NCI-H2171 treated with DMSO at 0.1 percent for 48 hours (cell line): ENCODE measurements at regions not wholly inside any gene's neighbourhood (a gene's known extent, or its start where the extent isn't known, plus 50 kb on each side); places are given as distances from the start of the nearest gene placed in this dataset.
"Not testable (repeated sequence)": the region's sequence is repeated elsewhere in the genome, so short reads cannot be mapped to it uniquely, and the experiment has no call there.

Source experiments
- DNase-seq: peaks from one replicate; lab custom pipeline; 2025; lab: John Stamatoyannopoulos, UW

DNA sequence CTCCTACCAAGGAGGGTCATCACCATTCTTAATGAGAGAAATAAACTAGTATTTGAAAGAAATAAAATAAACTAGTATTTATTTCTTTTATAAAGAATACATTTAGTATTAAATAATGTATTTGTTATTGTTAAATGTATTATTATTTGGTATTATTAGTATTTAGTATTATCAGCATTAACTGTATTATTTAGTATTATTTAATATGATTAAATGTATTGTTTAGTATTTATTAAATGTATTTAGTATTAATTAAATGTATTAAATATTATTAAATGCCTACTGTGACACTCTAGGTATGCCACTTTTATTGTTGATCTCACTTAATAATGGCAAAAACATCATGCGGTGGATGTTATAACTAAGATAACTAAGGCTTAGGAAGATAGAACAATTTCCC, 353.6 kb upstream of the MAP2 start:
- DNase-seq: no peak

DNA sequence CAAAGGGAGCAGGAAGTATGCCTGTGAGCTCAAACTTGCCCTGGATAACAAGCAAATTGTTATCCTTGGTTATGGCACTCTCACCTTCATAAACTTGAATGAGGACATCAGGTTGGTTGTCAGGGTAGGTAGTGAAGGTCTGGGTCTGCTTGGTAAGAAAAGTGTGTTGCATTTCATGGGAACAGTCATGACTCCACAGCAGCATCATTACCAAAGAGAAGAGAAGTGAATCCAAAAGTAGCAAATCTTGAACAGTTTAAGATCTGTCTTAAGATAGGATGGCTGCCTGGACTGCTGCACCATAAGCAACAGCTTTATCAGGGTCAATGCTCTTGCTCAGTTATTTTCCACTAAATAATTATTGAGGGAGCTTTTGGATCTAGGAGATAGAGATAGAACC, 350.7 kb upstream of the MAP2 start:
- DNase-seq: no peak

DNA sequence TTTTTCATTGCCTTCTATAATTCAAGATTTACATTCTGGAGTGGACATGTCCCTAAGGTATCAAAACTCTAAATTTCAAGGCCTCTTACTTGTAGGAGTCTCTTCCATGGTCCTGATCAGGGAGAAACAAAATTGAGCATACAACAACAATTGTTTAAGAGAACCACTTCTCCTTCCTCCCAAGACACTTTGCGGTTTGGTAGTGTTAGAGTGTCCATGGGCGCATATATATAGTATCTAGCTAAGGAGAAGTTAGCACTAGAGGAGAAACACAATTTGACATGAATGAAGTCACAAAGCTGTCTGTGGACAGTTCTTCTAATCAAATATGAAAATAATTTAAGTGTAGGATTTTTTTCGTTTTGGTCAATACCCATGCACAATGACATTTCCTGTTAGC, 349.1 kb upstream of the MAP2 start:
- DNase-seq: no peak

DNA sequence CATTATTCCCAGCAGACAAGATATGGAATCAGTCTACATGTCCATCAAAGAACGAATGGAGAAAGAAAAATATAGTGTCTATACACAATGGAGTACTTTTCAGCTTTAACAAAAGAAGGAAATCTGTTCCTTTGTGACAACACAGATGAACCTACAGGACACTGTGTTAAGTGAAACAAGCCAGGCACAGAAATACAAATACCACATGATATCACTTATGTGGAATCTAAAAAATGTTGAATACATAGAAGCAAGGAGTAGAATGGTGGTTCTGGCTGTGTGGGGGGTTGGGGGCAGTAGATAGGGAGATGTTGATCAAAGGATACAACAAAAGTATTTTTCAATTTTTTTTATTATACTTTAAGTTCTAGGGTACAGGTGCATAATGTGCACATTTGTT, 347.7 kb upstream of the MAP2 start:
- no peak for DNase-seq

DNA sequence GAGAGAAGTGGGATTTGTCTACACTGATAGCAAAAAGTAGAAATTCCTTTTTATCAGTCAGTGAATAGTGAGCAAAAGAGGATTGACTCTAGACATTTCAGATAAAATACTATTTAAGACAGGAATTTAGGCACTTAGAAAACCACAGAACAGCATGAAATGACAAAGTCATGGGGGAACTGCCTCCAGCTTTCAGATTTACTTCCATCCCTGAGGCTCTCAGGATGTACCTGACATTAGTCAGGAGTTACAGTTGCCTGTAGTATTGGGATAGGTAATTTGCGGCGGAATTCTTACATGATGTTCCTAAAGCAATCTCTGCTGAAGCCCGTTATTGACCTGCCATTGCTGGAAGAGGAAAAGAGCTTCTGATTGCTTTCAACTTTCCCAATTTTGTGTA, 337.1 kb upstream of the MAP2 start:
- no peak for DNase-seq

DNA sequence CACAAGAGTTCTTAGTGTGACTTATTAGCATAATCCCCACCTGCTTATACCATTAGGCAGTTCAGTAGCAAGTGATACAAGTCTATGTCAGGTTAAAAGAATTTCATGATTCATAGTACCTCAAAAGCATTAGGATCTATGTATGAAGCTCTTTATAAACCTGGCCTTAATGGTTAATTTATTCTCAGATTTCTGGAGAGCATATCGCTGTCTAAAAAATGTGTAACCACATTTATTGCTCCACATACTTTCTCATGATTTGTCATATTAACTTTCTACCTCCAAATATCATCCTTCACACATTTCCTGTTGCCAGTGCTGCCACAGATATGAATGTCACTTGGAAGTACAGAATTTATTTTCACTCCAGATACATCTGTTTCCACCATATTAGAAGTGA, 332.8 kb upstream of the MAP2 start:
- peak; percentile 7 for DNase-seq

DNA sequence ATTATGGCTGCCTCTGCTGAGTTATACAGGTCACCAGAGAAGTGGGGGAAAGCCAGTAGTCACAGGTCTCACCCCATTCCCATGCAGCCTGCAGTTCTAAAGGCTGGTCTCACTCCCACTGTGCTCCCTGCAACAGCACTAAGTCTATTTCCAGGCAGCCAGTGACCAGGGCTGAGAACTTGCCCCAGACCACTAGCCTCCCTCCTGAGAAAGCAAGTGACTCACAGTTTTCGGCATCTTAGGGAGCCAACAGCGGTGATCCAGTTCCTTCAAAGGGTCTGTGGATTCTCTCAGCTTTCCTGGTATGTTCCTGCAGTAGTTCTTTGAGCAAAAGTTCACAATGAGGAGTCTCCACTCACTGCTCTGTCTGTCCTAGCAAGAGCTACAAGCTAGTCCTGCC, 329.6 kb upstream of the MAP2 start:
- no peak for DNase-seq

DNA sequence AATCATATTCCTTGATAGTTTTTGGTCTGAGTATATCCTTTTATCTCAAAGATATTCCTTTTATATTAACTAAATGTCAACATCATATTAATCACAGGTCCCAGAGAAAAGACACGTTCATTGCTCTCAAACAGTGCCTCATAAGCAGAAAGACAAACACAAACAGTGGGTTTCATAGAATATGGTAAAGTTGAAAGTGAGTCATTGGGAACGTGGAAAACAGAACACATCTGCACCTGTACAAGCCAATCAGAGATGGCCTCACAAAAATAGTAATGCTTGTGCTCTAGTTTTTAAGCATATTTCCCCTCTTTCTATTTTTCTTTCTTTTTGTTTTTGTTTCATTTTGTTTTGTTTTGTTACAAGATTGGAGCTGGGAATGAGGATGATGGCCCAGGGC, 328.4 kb upstream of the MAP2 start:
- no peak for DNase-seq

DNA sequence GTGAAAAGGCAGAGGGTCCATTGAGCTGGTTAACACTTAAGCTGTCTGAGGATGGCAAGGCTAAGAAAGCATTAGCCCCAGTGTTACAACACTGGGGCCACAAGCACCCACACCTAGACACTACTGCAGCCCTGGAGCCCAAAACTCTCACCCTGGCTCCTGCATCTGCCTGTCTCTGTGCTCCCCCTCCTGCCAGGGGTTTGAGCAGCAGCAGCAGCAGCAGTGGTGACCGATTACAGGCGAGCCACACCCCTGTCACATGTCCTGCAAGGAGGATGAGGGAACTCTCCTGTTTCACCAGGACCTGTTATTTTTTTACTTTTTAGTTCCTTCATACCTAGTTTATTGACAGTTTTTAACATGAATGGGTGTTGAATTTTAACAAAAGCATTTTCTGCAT, 326.7 kb upstream of the MAP2 start:
- DNase-seq: no peak

DNA sequence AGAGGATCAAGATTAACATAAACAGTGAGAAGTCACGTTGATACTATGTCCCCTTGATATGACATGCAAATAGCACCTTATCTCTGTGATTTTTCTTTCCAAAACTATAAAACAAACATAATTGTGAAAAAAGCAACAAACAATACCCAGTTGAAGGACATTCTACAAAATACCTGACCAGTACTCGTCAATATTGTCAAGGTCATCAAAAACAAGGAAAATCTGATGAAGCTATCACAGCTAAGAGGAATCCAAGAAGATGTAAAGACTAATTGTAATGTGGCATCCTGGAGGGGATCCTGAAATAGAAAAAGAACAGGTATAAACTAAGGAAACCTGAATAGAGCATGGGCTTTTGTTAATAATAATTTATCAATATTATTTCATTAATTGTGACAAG, 321.5 kb upstream of the MAP2 start:
- DNase-seq: no peak

DNA sequence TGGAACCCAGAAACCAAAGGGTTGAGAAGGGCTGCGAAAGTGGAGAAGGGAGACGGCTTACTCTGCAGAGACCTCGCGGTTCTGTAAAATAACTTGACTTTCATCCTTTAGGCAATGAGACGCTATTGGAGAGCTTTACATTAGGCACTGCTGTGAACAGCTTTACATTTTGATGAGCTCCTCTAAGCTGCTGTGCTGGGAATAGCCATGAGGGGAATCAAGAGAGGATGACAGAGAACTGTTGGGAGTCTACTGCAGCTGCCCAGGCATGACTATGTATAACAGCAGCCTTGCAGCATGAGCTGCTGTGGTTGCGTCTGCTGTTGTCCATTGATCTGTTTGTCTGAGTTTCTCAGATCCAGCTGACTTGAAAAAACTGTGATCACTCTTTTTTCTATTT, 310.8 kb upstream of the MAP2 start:
- peak; percentile 9 for DNase-seq

DNA sequence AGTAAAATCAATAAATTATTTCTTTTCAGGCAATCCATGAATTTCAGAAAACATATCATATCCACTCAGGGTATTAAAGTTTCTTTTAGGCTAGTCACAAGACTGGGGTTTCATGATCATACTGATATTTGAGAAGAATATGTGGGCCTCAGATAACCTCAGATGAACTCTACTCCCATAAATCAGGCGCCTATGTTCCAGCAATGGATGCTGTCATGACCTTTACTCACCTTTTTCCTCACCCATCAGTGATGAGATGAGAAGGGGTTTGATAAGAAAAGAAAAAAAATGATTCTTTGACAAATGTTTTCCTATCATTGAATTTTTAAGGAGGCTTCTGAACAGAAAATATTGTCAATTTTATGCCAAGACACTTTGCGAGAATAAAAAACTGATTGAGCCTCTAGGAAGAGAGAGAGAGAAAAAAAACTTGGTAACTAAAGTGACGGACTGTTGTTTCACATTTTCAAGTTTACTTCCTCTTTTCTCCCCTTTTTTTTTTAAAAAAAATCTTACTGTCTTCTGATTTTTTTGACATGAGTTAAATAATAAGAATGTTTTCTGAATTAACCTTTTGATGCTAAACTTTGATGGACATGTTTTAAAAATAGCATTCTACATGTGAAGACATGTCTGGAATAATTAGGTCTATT, 309.1 kb upstream of the MAP2 start:
- DNase-seq: peak; percentile 39

DNA sequence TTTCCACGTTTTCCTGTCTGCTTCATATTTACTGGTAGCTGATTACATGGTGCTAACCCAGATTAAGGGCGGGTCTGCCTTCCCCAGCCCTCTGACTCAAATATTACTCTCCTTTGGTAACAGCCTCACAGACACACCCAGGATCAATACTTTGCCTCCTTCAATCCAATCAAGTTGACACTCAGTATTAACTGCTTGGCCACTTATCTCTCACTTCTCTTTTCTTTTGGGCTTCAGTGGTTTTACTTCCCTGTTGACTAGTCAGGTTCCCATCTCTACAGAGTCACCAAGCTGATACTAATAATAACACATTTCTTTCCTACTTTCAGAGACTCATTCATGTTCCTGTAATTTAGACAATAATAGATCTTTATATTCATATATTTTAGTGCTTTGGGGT, 302.2 kb upstream of the MAP2 start:
- no peak for DNase-seq

DNA sequence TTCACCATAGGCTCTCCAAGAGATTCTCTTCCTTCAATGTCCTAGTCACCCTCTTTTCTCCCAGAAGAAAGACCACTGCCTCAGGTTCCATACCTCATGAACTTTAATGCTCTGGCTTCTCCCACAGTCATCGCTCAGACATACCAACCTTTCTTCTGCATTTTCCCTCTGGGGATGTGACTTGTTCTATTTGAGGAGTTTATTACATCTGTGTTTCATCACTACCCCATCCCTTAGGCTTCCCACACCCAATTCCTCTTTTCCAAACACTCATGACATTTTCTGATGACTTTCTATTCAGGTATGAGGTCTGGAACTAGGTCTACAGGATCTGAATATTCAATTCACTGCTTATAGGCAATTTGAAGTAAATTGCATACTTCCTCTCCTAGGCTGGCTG, 298.6 kb upstream of the MAP2 start:
- no peak for DNase-seq

DNA sequence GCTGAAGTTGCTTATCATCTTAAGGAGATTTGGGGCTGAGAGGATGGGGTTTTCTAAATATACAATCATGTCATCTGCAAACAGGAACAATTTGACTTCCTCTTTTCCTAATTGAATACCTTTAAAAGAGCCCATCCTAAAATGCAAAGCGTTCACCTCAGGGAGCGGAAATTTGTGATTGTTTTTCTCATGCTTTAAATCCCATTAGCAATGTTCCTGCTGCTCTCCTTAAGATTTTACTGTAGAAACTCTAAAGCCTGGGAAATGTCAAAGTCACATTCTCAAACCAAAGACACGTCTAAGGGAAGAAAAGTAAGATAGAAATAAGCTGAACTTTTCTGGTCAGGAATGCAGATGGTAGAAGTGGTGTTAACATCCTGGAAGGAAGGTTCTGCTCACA, 285.8 kb upstream of the MAP2 start:
- DNase-seq: no peak

DNA sequence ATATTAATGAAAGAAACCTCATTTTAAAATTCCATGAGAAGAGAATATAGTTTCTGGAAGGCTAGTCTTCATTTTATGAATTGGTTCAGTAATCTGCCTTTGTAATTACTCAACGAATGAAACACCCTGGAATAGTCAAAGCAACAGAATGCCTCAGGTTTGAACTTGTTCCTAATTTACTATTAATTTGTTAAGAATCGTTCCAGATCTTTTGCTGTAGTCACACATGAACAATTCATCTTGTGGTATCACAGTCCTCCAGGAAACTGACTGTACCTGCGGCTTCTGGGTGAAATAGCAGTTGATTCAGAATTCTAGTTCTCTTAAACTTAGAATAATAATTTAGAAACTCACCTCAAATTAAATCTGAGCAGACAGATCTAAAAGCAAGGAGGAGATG, 282.7 kb upstream of the MAP2 start:
- no peak for DNase-seq

DNA sequence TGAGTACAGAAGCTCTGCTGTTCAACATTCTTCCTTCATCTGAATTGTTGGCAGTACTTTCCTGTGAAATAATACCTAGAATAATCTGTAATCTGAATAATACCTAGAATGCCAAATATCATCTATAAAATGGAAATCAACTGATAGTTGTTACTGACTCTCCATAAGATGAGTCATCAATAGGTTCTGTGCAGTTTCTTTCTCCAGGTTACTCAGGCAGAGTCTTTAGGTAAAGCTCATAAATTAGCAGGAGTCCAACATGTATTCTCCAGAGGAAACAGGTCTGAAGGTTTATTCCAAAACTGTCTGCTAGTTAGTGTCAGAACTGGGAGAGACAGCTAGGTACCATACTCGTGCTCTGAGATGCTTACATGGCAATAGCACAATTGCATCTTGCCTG, 282.0 kb upstream of the MAP2 start:
- DNase-seq: no peak

DNA sequence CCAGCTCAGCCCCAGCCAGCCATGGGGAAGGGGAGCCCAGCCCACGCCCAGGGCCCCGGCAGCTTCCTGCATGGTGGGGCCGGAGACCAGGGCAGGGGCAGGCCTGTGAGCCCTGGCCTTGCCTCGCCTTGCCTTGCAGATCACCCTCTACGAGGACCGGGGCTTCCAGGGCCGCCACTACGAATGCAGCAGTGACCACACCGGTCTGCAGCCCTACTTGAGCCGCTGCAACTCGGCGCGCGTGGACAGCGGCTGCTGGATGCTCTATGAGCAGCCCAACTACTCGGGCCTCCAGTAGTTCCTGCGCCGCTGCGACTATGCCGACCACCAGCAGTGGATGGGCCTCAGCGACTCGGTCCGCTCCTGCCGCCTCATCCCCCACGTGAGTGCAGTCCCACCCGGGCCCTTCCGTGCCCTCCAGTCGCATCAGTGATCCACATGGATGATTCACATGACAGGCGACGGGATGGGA, 278.6 kb upstream of the MAP2 start:
- not testable (repeated sequence) for DNase-seq

DNA sequence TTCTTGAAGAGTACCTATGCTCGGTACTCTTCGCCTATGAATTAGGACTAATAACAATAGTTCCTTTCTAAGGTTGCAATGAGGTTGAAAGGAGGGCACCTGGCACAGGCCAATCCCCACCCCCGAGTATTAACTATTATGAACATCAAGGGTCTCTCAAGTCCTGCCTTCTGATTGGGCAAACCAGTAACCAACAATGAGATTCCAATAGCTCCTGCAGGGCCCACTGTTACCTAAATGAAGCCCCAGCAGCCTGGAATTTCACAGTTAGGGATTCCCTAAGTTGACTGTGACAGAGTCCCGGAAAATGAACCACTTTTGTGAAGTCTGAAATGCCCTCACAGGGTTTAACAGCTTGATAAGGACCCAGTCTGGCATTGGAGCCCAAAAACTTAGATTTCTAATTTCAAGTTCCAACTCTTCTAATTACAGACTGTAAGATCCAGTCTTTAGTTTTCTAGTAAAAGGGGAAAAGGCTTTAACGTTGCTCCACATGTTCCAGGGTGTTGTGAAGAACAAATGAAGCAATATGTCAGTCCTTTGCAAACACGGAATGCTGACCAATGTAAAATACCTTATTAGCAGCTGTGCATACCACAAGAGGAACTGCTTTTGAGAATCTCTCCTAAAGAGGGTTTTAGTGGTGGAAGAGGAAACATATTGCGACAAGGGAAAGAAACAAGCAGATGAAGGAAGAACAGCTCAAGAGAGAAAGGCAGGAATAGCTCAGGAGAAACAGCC, 277.7 kb upstream of the MAP2 start:
- DNase-seq: no peak

DNA sequence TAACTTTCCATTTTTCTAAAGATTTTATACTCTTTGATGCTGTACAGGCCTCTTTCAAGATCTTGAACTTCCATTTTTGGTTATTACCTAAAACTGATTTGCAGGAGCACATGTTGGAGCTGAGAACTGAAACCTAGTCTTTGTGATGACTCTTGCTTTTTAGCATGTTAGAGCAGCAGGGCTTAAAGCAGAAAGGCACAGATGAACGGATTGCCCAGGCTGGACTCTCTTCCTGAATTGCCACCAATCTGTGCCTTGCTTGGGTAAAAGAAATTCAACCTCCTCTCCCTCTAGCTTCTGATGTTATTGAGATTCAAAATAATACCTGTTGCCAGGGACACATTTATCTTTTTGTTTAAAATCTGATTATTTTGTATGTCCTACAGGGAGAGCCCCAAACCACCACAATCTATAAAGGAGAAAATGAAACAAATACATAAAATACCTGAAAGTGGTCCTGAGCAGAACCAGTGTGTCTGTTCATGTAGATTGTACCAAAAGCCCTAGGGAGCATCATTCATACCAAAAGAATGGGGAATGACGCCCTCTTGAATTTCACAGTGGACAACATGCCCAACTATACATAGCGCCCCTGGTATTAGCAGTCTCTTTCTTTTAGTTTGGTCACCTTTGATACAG, 277.0 kb upstream of the MAP2 start:
- no peak for DNase-seq

DNA sequence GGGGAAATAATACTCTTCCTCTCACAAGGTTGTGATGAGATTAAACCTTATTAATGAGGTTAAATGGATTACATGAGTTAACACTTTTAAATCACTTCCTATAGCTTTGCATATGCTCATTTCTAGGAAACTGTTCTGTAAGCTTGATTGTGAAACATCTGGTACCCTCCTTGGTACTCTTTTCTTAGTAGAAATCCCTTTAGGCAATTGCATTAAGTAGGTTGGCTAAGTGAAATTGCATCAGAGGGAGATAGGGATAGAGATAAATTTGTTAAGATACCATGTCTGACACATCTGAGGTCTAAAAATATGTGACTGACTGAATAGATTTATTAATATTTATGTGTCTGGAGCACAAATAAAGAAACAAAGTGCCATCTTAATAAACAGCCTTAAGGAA, 275.9 kb upstream of the MAP2 start:
- no peak for DNase-seq

DNA sequence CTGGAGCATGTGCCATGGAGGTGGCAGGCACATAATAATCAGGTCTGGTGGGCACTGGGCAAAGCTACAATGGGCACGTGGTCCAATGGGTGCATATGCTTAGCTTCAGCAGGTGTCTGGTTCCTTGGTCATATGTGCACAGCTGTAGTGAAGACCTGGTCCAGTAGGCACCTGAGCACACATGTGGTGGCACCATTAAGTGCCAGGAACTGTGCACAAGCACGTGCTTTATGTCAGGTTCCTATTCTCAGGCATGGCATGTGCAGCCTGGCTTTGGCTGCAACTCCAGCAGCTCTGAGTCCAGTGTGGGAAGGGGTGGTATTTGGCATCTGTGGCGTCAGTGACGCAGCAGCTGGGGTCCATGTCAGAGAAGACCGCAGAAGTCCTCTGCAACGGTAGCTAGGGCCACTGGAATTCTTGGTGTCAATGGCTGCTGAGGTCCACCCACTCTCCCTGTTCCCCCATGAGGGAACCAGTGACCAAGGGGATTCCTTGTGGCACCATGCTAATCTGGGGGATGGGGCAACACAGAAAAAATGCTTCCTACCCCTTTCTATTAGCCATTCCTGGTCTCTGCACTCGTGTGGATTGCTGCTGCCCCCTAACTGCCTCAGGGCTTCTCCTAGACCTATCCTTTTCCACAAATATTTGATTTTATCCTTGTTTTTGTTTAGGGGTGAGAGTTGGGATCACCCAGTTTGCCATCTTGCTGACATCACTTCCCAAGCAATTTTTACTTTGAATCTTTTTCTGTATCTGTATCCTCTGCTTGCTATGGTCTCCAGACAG, 262.9 kb upstream of the MAP2 start:
- no peak for DNase-seq

DNA sequence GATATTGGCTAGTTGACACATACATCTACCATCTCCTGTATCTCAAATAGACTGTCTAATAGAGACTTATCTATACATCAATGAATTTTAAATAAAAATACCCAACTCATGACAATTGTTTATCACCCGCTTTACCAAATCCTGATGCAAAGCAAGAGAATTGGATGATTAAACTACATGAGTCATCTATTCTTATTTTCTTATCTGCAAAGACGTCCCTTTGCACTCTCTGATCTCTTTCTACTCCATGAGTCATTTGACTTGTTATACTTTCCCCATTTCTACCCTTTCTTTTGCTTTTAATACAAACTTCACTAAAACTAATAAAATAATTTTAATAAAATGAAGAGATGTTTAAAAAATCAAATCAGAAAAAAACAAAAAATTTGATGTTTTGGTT, 261.7 kb upstream of the MAP2 start:
- no peak for DNase-seq
